Bone marrow (tissue), 2 donors: ENCODE measurements at regions not wholly inside any gene's neighbourhood (a gene's known extent, or its start where the extent isn't known, plus 50 kb on each side); places are given as distances from the start of the nearest gene placed in this dataset.

Experiments used
- DNase-seq, 2 donors: peaks; one replicate each; lab custom pipeline; 2025; lab: John Stamatoyannopoulos, UW

- DNase-seq = no peak
These were observed 684.6 kb upstream of the NR2F2 start for GRCh38 chr15:95645791-95646338.

GRCh38 chr15:95646484-95647273 lies 683.8 kb upstream of the NR2F2 start:
- no peak for DNase-seq

GRCh38 chr15:95647531-95648277 lies 682.8 kb upstream of the NR2F2 start:
- DNase-seq = no peak

- no peak for DNase-seq
These were observed 677.1 kb upstream of the NR2F2 start for GRCh38 chr15:95653361-95653805.

DNA sequence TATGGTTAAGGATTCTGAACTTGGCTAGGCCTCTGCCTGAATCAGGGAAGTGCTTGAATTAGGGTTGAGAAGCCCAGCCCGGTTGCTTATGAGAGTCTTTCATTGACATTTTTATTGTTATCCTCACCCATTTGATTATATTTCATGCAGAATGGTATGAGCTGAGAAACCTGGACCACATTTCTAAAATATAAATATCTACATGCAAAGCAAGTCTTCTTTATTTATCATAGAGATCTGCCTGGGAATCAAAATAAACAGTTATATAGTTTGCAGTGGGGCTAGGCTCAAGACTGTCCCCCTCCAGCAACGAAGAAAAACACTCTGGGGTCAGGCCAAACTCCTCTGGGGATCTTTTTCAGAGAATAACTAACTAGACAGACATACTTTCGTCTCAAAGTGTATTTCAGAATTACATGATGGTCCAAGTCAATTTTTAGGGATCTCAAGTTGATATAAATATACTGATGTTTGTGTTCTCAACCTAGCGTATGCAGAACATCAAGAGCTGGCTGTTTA lies 675.4 kb upstream of the NR2F2 start:
- no peak for DNase-seq

- DNase-seq = no peak
These were observed 673.9 kb upstream of the NR2F2 start for GRCh38 chr15:95656595-95656994.

- DNase-seq = no peak
These were observed 671.7 kb upstream of the NR2F2 start for GRCh38 chr15:95658799-95659198.

DNA sequence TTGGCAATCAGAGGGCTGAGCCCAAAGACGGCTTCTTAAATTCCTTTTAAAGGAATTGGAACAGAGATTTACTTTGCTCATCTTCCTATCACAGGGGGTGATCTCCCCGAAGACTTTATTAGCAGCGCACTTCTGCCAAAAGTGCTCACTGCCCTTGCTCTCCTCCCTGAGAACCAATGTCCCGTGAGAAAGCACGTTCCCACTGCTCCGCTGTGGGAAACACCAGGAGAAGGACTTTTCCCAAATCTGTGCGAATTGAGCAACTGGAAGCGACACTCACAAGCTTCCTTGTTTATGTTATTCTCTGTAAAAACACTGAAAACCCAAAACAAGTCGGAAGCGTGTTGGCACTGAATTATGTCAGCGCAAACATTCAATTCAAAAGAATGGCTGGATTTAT lies 670.8 kb upstream of the NR2F2 start:
- DNase-seq = no peak

GRCh38 chr15:95662638-95663037 lies 667.9 kb upstream of the NR2F2 start:
- no peak for DNase-seq

- DNase-seq = no peak
These were observed 667.1 kb upstream of the NR2F2 start for GRCh38 chr15:95663156-95664100.

DNA sequence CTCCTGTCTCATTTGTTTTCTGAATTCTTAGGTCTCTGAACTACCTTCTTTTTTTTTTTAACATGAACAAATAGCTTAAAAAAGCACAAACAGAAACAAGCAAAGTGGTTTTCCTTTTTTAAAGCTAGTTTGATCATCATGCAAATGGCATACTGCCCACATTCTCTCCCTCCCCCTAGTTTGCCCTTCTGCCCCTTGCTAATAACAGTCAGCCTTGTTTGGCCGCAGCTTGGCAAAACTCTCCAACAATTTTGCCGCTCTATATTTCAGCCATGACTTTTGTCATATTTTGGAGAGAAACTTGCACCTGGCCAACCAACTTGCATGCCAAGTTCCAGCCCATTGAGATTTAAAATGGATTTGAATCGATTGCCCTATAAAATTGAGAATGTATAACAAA lies 666.0 kb upstream of the NR2F2 start:
- DNase-seq = no peak

GRCh38 chr15:95669146-95669922 lies 661.2 kb upstream of the NR2F2 start:
- DNase-seq = no peak

GRCh38 chr15:95674031-95674430 lies 656.5 kb upstream of the NR2F2 start:
- no peak for DNase-seq

DNA sequence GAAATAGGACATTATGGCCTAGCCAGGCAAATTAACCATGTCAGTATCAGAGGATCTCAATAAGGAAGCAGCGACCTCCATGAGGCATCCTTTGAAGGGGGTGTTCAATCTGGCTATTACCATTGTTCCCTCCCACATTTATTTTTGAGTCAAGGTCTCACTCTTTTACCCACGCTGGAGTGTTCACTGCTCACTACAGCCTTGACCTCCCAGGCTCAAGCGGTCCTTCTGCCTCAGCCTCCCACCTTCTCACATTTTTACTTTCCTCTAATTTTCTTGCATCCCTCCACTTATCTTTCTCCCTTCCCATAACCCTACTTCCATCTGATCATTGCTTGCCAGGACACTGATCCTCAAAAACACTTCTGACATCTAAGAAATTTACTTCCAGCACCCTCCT lies 654.0 kb upstream of the NR2F2 start:
- no peak for DNase-seq

DNA sequence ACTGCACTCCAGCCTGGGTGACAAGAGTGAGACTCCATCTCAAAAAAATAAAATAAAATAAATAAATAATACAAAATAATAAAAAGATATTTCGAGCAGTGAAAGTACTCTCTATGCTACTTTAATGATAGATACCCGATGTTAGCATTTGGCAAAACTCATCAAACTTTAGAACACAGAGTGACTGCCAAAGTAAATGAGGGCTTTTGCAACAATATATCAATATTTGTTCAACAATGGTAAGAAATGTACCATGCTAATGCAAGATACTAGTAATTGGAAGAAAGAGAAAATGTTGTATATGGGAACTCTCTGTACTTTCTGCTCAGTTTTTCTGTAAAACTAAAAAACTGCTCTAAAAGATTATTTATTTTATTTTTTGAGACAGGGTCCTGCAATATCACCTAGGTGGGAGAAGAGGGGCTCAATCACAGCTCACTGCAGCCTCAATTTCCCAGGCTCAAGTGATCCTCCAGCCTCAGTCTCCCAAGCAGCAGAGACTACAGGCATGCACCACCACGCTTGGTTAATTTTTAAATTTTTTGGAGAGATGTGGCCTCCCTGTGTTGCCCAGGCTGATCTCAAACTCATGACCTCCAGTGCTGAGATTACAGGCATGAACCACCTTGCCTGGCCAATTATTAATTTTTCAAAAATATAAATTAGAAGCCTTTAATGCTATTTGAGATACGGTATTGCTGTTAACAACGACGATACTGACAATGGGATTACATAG lies 650.5 kb upstream of the NR2F2 start:
- no peak for DNase-seq

- no peak for DNase-seq
These were observed 649.8 kb upstream of the NR2F2 start for GRCh38 chr15:95680728-95681127.

GRCh38 chr15:95681836-95682544 lies 648.5 kb upstream of the NR2F2 start:
- DNase-seq = no peak

- no peak for DNase-seq
These were observed 646.4 kb upstream of the NR2F2 start for GRCh38 chr15:95684126-95684525.

DNA sequence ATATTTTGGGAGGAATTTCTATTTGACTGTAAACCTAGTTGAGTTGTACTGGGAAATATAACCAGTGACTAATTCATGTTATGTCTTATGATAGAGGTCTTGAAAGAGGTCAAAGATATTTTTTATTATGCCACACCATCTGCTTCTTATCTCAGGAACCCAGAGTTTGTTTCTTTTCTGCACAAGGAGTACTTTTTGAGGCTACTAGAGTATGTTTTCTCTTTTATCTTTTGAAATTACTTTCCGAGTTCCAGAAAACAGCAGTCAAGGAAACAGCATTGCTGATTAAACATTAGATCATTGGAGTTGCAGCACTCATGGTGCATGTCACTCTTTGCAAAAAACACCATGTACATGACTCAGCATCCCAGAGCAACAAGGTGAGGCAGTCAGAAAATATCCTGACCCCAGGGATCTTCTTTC lies 645.8 kb upstream of the NR2F2 start:
- DNase-seq = no peak

GRCh38 chr15:95687061-95687460 lies 643.4 kb upstream of the NR2F2 start:
- no peak for DNase-seq
